HCT116 (cell line): ENCODE measurements at regions not wholly inside any gene's neighbourhood (a gene's known extent, or its start where the extent isn't known, plus 50 kb on each side); places are given as distances from the start of the nearest gene placed in this dataset.

Experiments used
- ATAC-seq: fragments of 200-7000 bp; cut with Tn5 transposase; 2 replicates; pipeline ENCODE4 v1.9.1; 2020; ENCODE audit warnings: mild to moderate bottlenecking, moderate library complexity
- BruUV-seq: library from RNA; stranded (reverse); fragments of 400-500 nt; replicated peaks from 2 replicates; lab custom pipeline; 2021; lab: Mats Ljungman, UMichigan
- CTCF ChIA-PET: fragments of 300-600 bp; sonication (Branson Sonifier 250); formaldehyde crosslinking; loops from one replicate; lab custom pipeline; 2021; ENCODE audit warnings: antibody characterized with exemption; lab: Charles Lee
- POLR2A ChIA-PET: fragments of 300-600, 350-600 bp; sonication (Branson Sonifier 250); formaldehyde crosslinking; loops from one replicate; lab custom pipeline; 2021; ENCODE audit warnings: antibody characterized with exemption; lab: Charles Lee
- RAD21 ChIA-PET, 2 experiments: fragments of 300-600 bp; sonication (Branson Sonifier 250); formaldehyde crosslinking; loops; one replicate each; lab custom pipeline; 2023; ENCODE audit warnings: low total read pairs in 2 of 2; ENCODE audit not compliant: uncharacterized antibody in 2 of 2, unreplicated experiment in 2 of 2, low non-redundant PET in 1 of 2; lab: Charles Lee
- DNase-seq: peaks from one replicate; pipeline ENCODE4 v3.0.0-alpha.2; 2010; ENCODE audit warnings: low read depth, low spot score
- H2AFZ ChIP-seq: fragments of 200-600 bp; shearing (Covaris generic), sonication (generic); 2 replicates; pipeline ENCODE4 v1.6.1; 2017; ENCODE audit warnings: low read depth, mixed run types, mixed read lengths, antibody characterized with exemption, low read length; ENCODE audit not compliant: poor library complexity, severe bottlenecking
- H3K27ac ChIP-seq: 2 replicates; pipeline ENCODE4 v1.5.1; 2012; ENCODE audit warnings: low read depth, low read length
- H3K27me3 ChIP-seq: fragments of 200-600 bp; sonication (generic); 2 replicates; pipeline ENCODE4 v1.6.1; 2016; ENCODE audit warnings: mixed run types, low read length, mixed read lengths; ENCODE audit not compliant: insufficient read depth
- H3K36me3 ChIP-seq, 2 experiments: fragments of 200-500 bp in 1 of 2; fragments of 200-600 bp in 1 of 2; sonication (Bioruptor generic) in 1 of 2; sonication (generic) in 1 of 2; 2 replicates each; pipeline versions ENCODE4 v1.5.1 to v1.6.1; 2014 to 2016; ENCODE audit warnings: low read length in 2 of 2, inconsistent platforms in 1 of 2, mixed read lengths in 1 of 2, mixed run types in 1 of 2; ENCODE audit not compliant: insufficient read depth in 2 of 2, control insufficient read depth in 1 of 2
- H3K4me1 ChIP-seq, 2 experiments: fragments of 200-600 bp in 1 of 2; sonication (generic) in 1 of 2; 2 replicates each; pipeline versions ENCODE4 v1.5.1 to v1.6.1; 2012 to 2017; ENCODE audit warnings: low read length in 2 of 2, inconsistent platforms in 1 of 2, mild to moderate bottlenecking in 1 of 2, mixed read lengths in 1 of 2, mixed run types in 1 of 2, moderate library complexity in 1 of 2; ENCODE audit not compliant: insufficient read depth in 2 of 2, control insufficient read depth in 1 of 2
- H3K4me2 ChIP-seq: fragments of 200-600 bp; sonication (generic); 2 replicates; pipeline ENCODE4 v1.6.1; 2017; ENCODE audit warnings: mixed run types, low read length, mixed read lengths
- H3K4me3 ChIP-seq, 2 experiments: fragments of 200-600 bp in 1 of 2; sonication (generic) in 1 of 2; replicated peaks in 1 of 2; 2 replicates each; pipeline ENCODE4 v1.5.1; 2011 to 2016; ENCODE audit warnings: low read length in 2 of 2, control low read depth in 1 of 2, low read depth in 1 of 2, mild to moderate bottlenecking in 1 of 2, mixed read lengths in 1 of 2, mixed run types in 1 of 2
- H3K79me2 ChIP-seq: fragments of 200-600 bp; sonication (generic); 2 replicates; pipeline ENCODE4 v1.6.1; 2017; ENCODE audit warnings: mild to moderate bottlenecking, mixed run types, low read length, moderate library complexity, mixed read lengths; ENCODE audit not compliant: insufficient read depth
- H3K9ac ChIP-seq: fragments of 200-600 bp; sonication (generic); 2 replicates; pipeline ENCODE4 v1.6.1; 2016; ENCODE audit warnings: low read length, mixed read lengths
- H3K9me2 ChIP-seq: fragments of 200-600 bp; sonication (generic), shearing (Covaris generic); 2 replicates; pipeline ENCODE4 v1.6.1; 2017; ENCODE audit warnings: mixed run types, mild to moderate bottlenecking, moderate library complexity; ENCODE audit not compliant: insufficient read depth
- H3K9me3 ChIP-seq, 2 experiments: fragments of 200-500 bp in 1 of 2; fragments of 200-600 bp in 1 of 2; sonication (Bioruptor generic) in 1 of 2; sonication (generic) in 1 of 2; 2 replicates each; pipeline ENCODE4 v1.6.1; 2014 to 2017; ENCODE audit warnings: low read length in 2 of 2, mixed read lengths in 2 of 2, inconsistent platforms in 1 of 2, low read depth in 1 of 2, mild to moderate bottlenecking in 1 of 2, mixed run types in 1 of 2, moderate library complexity in 1 of 2; ENCODE audit not compliant: control insufficient read depth in 1 of 2, insufficient read depth in 1 of 2
- H4K20me1 ChIP-seq: fragments of 200-600 bp; sonication (generic), shearing (Covaris generic); 2 replicates; pipeline ENCODE4 v1.6.1; 2017; ENCODE audit warnings: mixed run types, mild to moderate bottlenecking, moderate library complexity; ENCODE audit not compliant: insufficient read depth
- POLR2A ChIP-seq: IDR thresholded peaks from 2 replicates; pipeline ENCODE4 v1.7.0; 2011; ENCODE audit warnings: borderline replicate concordance; ENCODE audit not compliant: insufficient read depth, insufficient read length; ENCODE audit errors: extremely low read depth
- POLR2AphosphoS5 ChIP-seq: IDR thresholded peaks from 2 replicates; pipeline ENCODE4 v1.6.1; 2011; ENCODE audit warnings: mild to moderate bottlenecking, low read depth, low read length, moderate library complexity
- RAD21 ChIP-seq: IDR thresholded peaks from 2 replicates; pipeline ENCODE4 v1.6.1; 2012; ENCODE audit warnings: low read depth, mild to moderate bottlenecking
- intact Hi-C: fragments of 100-400 bp; cut with micrococcal nuclease; formaldehyde crosslinking; loops from 2 replicates; pipeline ENCODE4 v1.10.0; 2022
- TF ChIP-seq, protein P1 (sequence below), 3 experiments: fragments of 200-600 bp in 1 of 3; sonication (generic) in 1 of 3; IDR thresholded peaks in 2 of 3; conservative IDR thresholded peaks in 1 of 3; 2 replicates each; pipeline ENCODE4 v1.5.1; 2012 to 2017; ENCODE audit warnings: low read depth in 2 of 3, low read length in 2 of 3, antibody characterized with exemption in 1 of 3, borderline replicate concordance in 1 of 3, control low read depth in 1 of 3, mild to moderate bottlenecking in 1 of 3, mixed read lengths in 1 of 3, mixed run types in 1 of 3, moderate library complexity in 1 of 3; ENCODE audit not compliant: insufficient read depth in 1 of 3

DNA sequence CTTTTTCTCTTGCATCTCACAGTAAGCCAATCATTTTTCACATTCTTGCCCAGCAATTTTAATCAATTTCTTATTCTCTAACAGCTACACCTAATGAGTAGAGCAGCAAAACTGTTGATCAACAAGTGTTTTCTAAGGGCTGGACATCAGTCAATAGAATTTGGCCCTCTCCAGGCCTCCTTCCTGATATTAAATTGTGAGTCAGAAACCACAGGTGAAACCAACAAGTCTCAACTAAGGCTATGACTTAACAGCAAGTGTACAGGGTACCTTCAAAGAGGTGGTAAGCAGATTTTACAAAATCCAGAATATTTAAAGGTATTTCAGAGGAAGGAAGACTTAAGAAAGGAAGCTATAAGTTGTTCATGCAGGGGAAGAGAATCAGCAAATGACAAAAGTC is 156.5 kb upstream of the ARHGAP24 start:
- RAD21 ChIA-PET, result interaction anchor here in 1 of 2 experiments (0.6 kb wide), 1 partner anchor 1617 kb away, joined by 3 read pairs; no protein-coding TSS in a partner anchor
- ATAC-seq (no peak), DNase-seq (no peak)
- Histone ChIP-seq H4K20me1 (no peaks in the 10 kb centered on the region), H3K4me1 (no peaks in the 10 kb centered on the region), H3K4me3 (no peak overlapping the region), H3K4me2 (no peak overlapping the region), H3K9ac (no peak overlapping the region), H3K9me3 (no peaks in the 10 kb centered on the region; a peak in 1 of 4 replicates), H3K27me3 (no peaks in the 10 kb centered on the region), H3K27ac (no peak overlapping the region), H3K79me2 (no peaks in the 10 kb centered on the region), H3K36me3 (no peaks in the 10 kb centered on the region), H3K9me2 (no peaks in the 10 kb centered on the region), H2AFZ (no peak overlapping the region)
- CTCF ChIA-PET, result interaction anchor here (1.0 kb wide), 1 partner anchor 171 kb away, joined by 3 read pairs; no protein-coding TSS in a partner anchor
- TF ChIP-seq, protein P1, sequence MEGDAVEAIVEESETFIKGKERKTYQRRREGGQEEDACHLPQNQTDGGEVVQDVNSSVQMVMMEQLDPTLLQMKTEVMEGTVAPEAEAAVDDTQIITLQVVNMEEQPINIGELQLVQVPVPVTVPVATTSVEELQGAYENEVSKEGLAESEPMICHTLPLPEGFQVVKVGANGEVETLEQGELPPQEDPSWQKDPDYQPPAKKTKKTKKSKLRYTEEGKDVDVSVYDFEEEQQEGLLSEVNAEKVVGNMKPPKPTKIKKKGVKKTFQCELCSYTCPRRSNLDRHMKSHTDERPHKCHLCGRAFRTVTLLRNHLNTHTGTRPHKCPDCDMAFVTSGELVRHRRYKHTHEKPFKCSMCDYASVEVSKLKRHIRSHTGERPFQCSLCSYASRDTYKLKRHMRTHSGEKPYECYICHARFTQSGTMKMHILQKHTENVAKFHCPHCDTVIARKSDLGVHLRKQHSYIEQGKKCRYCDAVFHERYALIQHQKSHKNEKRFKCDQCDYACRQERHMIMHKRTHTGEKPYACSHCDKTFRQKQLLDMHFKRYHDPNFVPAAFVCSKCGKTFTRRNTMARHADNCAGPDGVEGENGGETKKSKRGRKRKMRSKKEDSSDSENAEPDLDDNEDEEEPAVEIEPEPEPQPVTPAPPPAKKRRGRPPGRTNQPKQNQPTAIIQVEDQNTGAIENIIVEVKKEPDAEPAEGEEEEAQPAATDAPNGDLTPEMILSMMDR (IDR thresholded peaks at IDR 0.05 in 2 of 3, conservative IDR thresholded peaks at IDR 0.05 in 1 of 3; ENCODE audit: borderline replicate concordance in 1 of 3, insufficient read depth in 1 of 3, low read depth in 2 of 3, low read length in 2 of 3), result peak in 1 of 3 experiments; percentile 27; a peak in 1 of 6 replicates
- TF ChIP-seq RAD21 (peak; percentile 42), POLR2AphosphoS5 (no peak)
- BruUV-seq, result no TSS peak
- intact Hi-C loops, result no loop called here
- POLR2A ChIA-PET, result no interaction called here

DNA sequence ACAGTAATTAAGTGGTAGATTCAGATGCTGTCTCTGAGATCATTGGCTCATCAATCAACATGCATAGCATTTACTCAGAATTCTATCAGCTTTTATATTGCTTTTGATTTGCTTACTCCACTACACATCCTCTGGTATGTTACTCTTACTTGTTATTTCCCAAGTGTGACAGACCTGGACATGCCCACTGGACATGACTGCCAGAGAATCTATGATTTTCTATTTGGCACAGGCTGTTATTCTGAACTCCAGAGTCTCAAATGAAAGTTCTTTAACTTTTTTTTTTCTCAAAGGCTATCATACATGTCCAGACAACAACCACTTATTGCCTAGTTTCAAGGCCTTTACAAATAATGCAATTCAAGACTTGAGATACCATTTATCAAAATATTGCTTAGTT is 116.1 kb upstream of the ARHGAP24 start:
- ATAC-seq, result no peak
- POLR2A ChIA-PET, result no interaction called here

More for the DNA sequence above, 116.1 kb upstream of the ARHGAP24 start:
- no TSS peak for BruUV-seq
- ChIA-PET CTCF (no interaction called here), RAD21 (no interaction called here)
- Histone ChIP-seq H3K27me3 (no peaks in the 10 kb centered on the region), H4K20me1 (no peaks in the 10 kb centered on the region), H3K4me3 (no peak overlapping the region), H3K36me3 (no peaks in the 10 kb centered on the region), H3K9me3 (no peaks in the 10 kb centered on the region), H3K79me2 (no peaks in the 10 kb centered on the region), H3K4me1 (no peaks in the 10 kb centered on the region), H2AFZ (no peak overlapping the region), H3K9me2 (no peaks in the 10 kb centered on the region), H3K4me2 (no peak overlapping the region), H3K27ac (no peak overlapping the region), H3K9ac (no peak overlapping the region)
- intact Hi-C loops, result no loop called here
- no peak for DNase-seq
- TF ChIP-seq POLR2A, result no peak
